CD14-positive monocyte (primary cell): ENCODE measurements at regions not wholly inside any gene's neighbourhood (a gene's known extent, or its start where the extent isn't known, plus 50 kb on each side); places are given as distances from the start of the nearest gene placed in this dataset.

ENCODE experiments used
- DNase-seq, 3 donors: peaks; one replicate each; pipeline ENCODE4 v3.0.0-alpha.2; 2011 to 2022
- H2AFZ ChIP-seq: 2 replicates; pipeline ENCODE4 v1.6.0; 2012; ENCODE audit warnings: mild to moderate bottlenecking, low read depth, low read length, inconsistent platforms; ENCODE audit not compliant: insufficient read depth, poor library complexity, severe bottlenecking
- H3K27ac ChIP-seq, 2 donors: 1 replicate in 1 of 2; 2 replicates in 1 of 2; pipeline ENCODE4 v1.5.1; 2012 to 2013; ENCODE audit warnings: low read length in 2 of 2, control low read depth in 1 of 2, inconsistent platforms in 1 of 2, low read depth in 1 of 2, mild to moderate bottlenecking in 1 of 2
- H3K27me3 ChIP-seq, 2 donors: one replicate each; pipeline versions ENCODE4 v1.6.0 to v1.6.1; 2011 to 2013; ENCODE audit warnings: low read length in 2 of 2; ENCODE audit not compliant: control insufficient read depth in 2 of 2, insufficient read depth in 2 of 2
- H3K36me3 ChIP-seq, 2 donors: replicated peaks in 1 of 2; 1 replicate in 1 of 2; 2 replicates in 1 of 2; pipeline versions ENCODE4 v1.5.1 to v1.6.1; 2012 to 2013; ENCODE audit warnings: low read length in 2 of 2, control low read depth in 1 of 2, inconsistent platforms in 1 of 2, mild to moderate bottlenecking in 1 of 2; ENCODE audit not compliant: insufficient read depth in 2 of 2, control insufficient read depth in 1 of 2
- H3K4me1 ChIP-seq, 2 donors: 1 replicate in 1 of 2; 2 replicates in 1 of 2; pipeline versions ENCODE4 v1.5.1 to v1.6.1; 2012 to 2013; ENCODE audit warnings: low read length in 2 of 2, control low read depth in 1 of 2, inconsistent platforms in 1 of 2, mild to moderate bottlenecking in 1 of 2, moderate library complexity in 1 of 2; ENCODE audit not compliant: insufficient read depth in 2 of 2, control insufficient read depth in 1 of 2
- H3K4me2 ChIP-seq: replicated peaks from 2 replicates; pipeline ENCODE3; 2012; ENCODE audit warnings: low read length, moderate library complexity, mild to moderate bottlenecking; ENCODE audit not compliant: poor library complexity, severe bottlenecking; ENCODE audit errors: extremely low read depth
- H3K4me3 ChIP-seq, 3 experiments: fragments of 200-600 bp in 1 of 3; sonication (generic) in 1 of 3; replicated peaks in 1 of 3; 1 replicate in 2 of 3; 2 replicates in 1 of 3; pipeline ENCODE4 v1.5.1; 2011 to 2013; ENCODE audit warnings: low read length in 3 of 3, mild to moderate bottlenecking in 3 of 3, control low read depth in 2 of 3, low read depth in 2 of 3, inconsistent platforms in 1 of 3, moderate library complexity in 1 of 3
- H3K79me2 ChIP-seq: 2 replicates; pipeline ENCODE4 v1.6.0; 2012; ENCODE audit warnings: mild to moderate bottlenecking, control low read depth, inconsistent platforms, low read length, moderate library complexity; ENCODE audit not compliant: insufficient read depth
- H3K9ac ChIP-seq: 2 replicates; pipeline ENCODE4 v1.6.0; 2017; ENCODE audit warnings: low read length, mild to moderate bottlenecking; ENCODE audit not compliant: insufficient read depth, poor library complexity, severe bottlenecking
- H3K9me3 ChIP-seq, 2 donors: replicated peaks in 1 of 2; 1 replicate in 1 of 2; 2 replicates in 1 of 2; pipeline versions ENCODE4 v1.5.1 to v1.6.1; 2012 to 2013; ENCODE audit warnings: low read length in 2 of 2, control low read depth in 1 of 2; ENCODE audit not compliant: control insufficient read depth in 1 of 2, insufficient read depth in 1 of 2
- H4K20me1 ChIP-seq: 2 replicates; pipeline ENCODE4 v1.6.0; 2012; ENCODE audit warnings: mild to moderate bottlenecking, low read length, control low read depth, moderate library complexity; ENCODE audit not compliant: insufficient read depth
- H3K27ac Mint-ChIP-seq, 7 donors: one replicate each; pipeline ENCODE4 v1.8.0; 2020; ENCODE audit warnings: mild to moderate bottlenecking in 7 of 7, mixed read lengths in 7 of 7, moderate library complexity in 6 of 7, inconsistent platforms in 2 of 7
- H3K27me3 Mint-ChIP-seq, 3 donors: one replicate each; pipeline ENCODE4 v1.8.0; 2021 to 2022; ENCODE audit warnings: low read depth in 3 of 3, mild to moderate bottlenecking in 3 of 3, mixed read lengths in 3 of 3, moderate library complexity in 3 of 3, inconsistent platforms in 1 of 3
- H3K36me3 Mint-ChIP-seq, 2 donors: one replicate each; pipeline ENCODE4 v1.8.0; 2020; ENCODE audit warnings: mixed read lengths in 2 of 2, inconsistent platforms in 1 of 2, mild to moderate bottlenecking in 1 of 2
- H3K4me1 Mint-ChIP-seq: one replicate; pipeline ENCODE4 v1.8.0; 2020; ENCODE audit warnings: mild to moderate bottlenecking, mixed read lengths
- H3K4me3 Mint-ChIP-seq, 2 donors: one replicate each; pipeline ENCODE4 v1.8.0; 2020; ENCODE audit warnings: mild to moderate bottlenecking in 2 of 2, mixed read lengths in 2 of 2, moderate library complexity in 1 of 2
- H3K9me3 Mint-ChIP-seq, 7 donors: one replicate each; pipeline ENCODE4 v1.8.0; 2020 to 2022; ENCODE audit warnings: mixed read lengths in 7 of 7, mild to moderate bottlenecking in 6 of 7, moderate library complexity in 6 of 7, inconsistent platforms in 2 of 7
- WGBS: methylation state at CpG from one replicate; pipeline ENCODE4 v1.1.5; 2013; ENCODE audit warnings: missing lambda C conversion rate; ENCODE audit not compliant: insufficient coverage; 5-methylcytosine and 5-hydroxymethylcytosine counted together
- intact Hi-C, 2 donors: fragments of 100-400 bp; cut with micrococcal nuclease; formaldehyde crosslinking; loops; one replicate each; pipeline versions ENCODE4 v1.15.0 to v1.15.1; 2023
- TF ChIP-seq, protein P1 (sequence below): fragments of 200-600 bp; IDR thresholded peaks from one replicate; pipeline ENCODE4 v1.8.0; 2022; ENCODE audit warnings: antibody characterized with exemption, mild to moderate bottlenecking

DNA sequence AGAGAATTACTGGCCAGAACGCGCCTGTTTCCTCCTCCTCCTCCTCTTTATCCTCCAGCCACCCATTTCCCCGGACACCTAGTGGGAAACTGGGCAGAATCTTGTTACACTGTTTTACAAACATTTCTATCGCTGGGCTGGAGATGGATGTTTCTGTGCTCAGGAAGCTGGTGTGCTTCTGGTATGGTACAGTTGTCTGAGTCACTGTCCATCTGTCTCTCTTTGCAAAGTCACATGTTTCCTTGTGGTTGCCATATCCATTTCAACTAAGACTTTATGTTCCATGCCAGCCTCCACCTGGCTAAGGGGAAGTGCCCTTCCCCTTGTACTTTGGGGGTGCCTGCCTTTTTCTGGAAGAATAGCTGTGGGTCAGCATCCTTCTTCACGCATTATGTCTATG is 52.9 kb upstream of the SLC22A16 start:
- peaks cover 0 to 3% of the 10 kb centered on the region in 2 donors for H3K36me3 Mint-ChIP-seq
- H2AFZ ChIP-seq: peak overlapping the region; percentile 65
- TF ChIP-seq, protein P1, sequence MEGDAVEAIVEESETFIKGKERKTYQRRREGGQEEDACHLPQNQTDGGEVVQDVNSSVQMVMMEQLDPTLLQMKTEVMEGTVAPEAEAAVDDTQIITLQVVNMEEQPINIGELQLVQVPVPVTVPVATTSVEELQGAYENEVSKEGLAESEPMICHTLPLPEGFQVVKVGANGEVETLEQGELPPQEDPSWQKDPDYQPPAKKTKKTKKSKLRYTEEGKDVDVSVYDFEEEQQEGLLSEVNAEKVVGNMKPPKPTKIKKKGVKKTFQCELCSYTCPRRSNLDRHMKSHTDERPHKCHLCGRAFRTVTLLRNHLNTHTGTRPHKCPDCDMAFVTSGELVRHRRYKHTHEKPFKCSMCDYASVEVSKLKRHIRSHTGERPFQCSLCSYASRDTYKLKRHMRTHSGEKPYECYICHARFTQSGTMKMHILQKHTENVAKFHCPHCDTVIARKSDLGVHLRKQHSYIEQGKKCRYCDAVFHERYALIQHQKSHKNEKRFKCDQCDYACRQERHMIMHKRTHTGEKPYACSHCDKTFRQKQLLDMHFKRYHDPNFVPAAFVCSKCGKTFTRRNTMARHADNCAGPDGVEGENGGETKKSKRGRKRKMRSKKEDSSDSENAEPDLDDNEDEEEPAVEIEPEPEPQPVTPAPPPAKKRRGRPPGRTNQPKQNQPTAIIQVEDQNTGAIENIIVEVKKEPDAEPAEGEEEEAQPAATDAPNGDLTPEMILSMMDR: no peak
- intact Hi-C loops: loop anchor here in 1 of 2 donors (10.0 kb wide), 2 partner anchors 415 to 475 kb away; no protein-coding TSS in a partner anchor
- H3K27me3 ChIP-seq: no peaks in the 10 kb centered on the region
- H3K9ac ChIP-seq: no peak overlapping the region
- WGBS: no CpG with 5 or more reads among the region's 5 CpGs
- peaks cover 18% of the 10 kb centered on the region for H3K4me1 Mint-ChIP-seq
- no peaks in the 10 kb centered on the region for H3K9me3 ChIP-seq
- no peaks in the 10 kb centered on the region for H4K20me1 ChIP-seq
- H3K27me3 Mint-ChIP-seq: peaks cover 0 to 2% (median 0%) of the 10 kb centered on the region in 3 donors
- peak overlapping the region in 3 of 7 donors; percentile 35 to 65 (median 53) for H3K27ac Mint-ChIP-seq
- H3K4me1 ChIP-seq: peaks cover 3 to 7% of the 10 kb centered on the region in 2 donors
- no peaks in the 10 kb centered on the region for H3K36me3 ChIP-seq
- no peaks in the 10 kb centered on the region for H3K79me2 ChIP-seq
- no peak overlapping the region for H3K4me3 ChIP-seq
- H3K9me3 Mint-ChIP-seq: peaks cover 0 to 5% (median 2%) of the 10 kb centered on the region in 7 donors
- H3K4me3 Mint-ChIP-seq: no peak overlapping the region
- H3K4me2 ChIP-seq: no peak overlapping the region
- peak; percentile 14 to 57 (median 48) for DNase-seq
- H3K27ac ChIP-seq: no peak overlapping the region

DNA sequence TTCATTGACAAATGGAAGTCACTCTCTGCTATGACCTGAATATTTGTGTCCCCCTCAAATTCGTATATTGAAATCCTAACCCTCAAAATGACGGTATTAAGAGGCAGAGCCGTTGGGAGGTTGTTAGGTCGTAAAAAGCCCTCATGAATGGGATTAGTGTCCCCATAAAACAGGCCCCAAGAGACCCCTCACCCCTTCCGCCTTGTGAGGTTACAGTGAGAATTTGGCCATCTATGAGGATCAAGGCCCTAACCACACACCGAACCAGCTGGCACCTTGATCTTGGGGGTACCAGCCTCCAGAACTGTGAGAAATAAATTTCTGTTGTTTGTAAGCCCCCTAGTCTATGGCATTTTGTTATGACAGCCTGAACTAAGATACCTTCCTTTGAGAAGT is 52.5 kb upstream of the SLC22A16 start:
- peaks cover 3 to 7% of the 10 kb centered on the region in 2 donors for H3K4me1 ChIP-seq
- H3K27ac ChIP-seq: no peak overlapping the region
- TF ChIP-seq, protein P1: no peak
- Mint-ChIP-seq H3K4me3 (no peak overlapping the region), H3K27me3 (peaks cover 0 to 2% (median 0%) of the 10 kb centered on the region in 3 donors), H3K4me1 (peaks cover 18% of the 10 kb centered on the region), H3K9me3 (peaks cover 0 to 5% (median 2%) of the 10 kb centered on the region in 7 donors), H3K36me3 (peaks cover 0 to 3% of the 10 kb centered on the region in 2 donors), H3K27ac (peak overlapping the region in 2 of 7 donors; percentile 35 to 53)
- H3K36me3 ChIP-seq: no peaks in the 10 kb centered on the region
- no peak overlapping the region for H3K9ac ChIP-seq
- no peaks in the 10 kb centered on the region for H4K20me1 ChIP-seq
- no peak for DNase-seq
- H2AFZ ChIP-seq: peak overlapping the region; percentile 65
- no CpG with 5 or more reads among the region's 6 CpGs for WGBS
- no peaks in the 10 kb centered on the region for H3K9me3 ChIP-seq
- no peaks in the 10 kb centered on the region for H3K27me3 ChIP-seq
- H3K79me2 ChIP-seq: no peaks in the 10 kb centered on the region
- H3K4me3 ChIP-seq: no peak overlapping the region
- no peak overlapping the region for H3K4me2 ChIP-seq
- intact Hi-C loops: loop anchor here in 1 of 2 donors (10.0 kb wide), 2 partner anchors 416 to 476 kb away; no protein-coding TSS in a partner anchor
